ENCODE measurements at regions not wholly inside any gene's neighbourhood (a gene's known extent, or its start where the extent isn't known, plus 50 kb on each side); places are given as distances from the start of the nearest gene placed in this dataset.

DNA sequence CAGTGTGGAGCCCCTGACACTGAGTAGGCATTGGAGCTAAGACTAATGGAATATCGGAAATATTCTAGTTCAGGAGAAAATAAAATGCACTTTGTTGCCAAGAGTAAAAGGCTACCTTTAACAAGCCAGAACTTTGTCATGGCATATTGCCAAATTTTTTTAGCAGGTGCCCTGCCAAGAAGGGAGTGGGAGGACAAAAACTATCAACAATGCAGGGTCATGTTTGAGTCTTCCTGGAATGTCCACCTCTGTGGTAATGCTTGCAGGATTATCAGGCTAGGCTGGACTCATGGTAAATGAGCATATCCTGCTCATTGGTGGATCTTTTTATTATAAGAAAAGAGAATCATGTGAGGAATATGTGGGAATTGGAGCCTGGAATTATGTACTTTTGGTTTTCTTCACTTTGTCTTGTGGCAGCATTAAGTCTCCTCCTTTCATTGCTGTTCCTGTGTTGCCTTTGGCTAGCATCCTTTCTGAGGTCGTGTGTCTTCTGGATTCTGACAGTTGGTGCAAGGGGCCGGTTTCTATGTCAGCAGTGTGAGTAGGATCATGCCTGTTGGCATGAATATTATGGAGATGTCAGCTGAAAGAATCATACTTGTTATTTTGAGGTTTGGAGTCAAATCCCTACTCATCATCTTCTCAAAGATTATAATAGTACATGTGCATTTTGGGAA, 122.9 kb upstream of the SPRY2 start:
- DNase-seq (ENCODE audit: low read depth in 2 of 2): no peak

DNA sequence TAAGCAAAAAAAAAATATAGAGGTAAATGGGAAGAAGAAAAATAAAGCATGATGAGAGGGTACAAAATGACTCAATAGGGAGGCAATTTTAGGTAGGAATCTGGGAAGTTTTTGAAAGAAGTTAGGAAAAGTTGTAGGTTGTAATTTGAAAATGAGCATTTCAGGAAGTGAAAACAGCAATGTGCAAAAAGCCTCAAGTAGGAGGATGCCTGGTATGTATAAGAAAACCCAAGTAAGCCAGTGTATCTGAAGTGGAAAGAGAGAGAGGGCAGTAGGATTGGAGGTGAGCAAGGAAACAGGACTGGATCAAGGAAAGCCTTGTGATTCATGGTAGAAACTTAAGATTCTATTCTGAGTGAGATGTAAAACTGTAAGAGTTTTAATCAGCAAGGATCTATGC, 121.6 kb upstream of the SPRY2 start:
- no peak for DNase-seq (ENCODE audit: low read depth in 2 of 2)

DNA sequence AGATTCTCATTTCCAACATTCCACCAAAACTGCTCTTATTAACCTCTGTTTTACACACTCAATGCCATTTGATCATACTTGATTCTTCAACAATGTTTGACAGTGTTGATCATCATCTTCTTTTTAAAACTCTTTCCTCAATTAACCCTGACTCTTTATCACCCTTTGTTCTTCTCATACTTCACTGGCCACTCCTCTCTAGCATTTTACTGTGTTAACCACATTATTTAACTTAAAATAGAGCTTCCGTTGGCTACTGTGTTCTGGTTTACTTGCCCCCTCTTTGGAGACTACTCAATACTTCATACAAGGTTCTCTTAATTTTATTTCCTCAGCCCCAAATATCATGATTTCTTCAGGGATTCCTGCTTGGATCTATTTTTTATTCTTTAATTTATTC, 121.1 kb upstream of the SPRY2 start:
- no peak for DNase-seq (ENCODE audit: low read depth in 2 of 2)

DNA sequence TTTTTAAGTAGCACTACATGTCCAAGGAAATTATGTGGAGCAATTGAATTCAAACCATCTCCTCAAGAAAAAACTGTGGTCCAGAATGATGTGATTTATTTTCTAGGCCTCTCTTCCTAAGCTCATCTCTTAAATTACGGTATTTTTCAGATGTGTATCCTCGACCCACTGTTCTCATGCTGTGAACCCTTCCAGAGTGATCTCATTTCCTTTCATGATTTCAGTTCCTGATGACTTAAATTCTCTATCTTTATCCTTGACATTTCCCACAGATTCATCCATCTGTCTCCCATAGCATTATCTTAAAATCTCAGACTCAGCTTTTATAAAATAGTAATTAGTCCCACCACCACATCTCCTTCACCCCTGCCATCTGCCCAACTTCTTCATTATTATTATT, 117.6 kb upstream of the SPRY2 start:
- no peak for DNase-seq (ENCODE audit: low read depth in 2 of 2)

DNA sequence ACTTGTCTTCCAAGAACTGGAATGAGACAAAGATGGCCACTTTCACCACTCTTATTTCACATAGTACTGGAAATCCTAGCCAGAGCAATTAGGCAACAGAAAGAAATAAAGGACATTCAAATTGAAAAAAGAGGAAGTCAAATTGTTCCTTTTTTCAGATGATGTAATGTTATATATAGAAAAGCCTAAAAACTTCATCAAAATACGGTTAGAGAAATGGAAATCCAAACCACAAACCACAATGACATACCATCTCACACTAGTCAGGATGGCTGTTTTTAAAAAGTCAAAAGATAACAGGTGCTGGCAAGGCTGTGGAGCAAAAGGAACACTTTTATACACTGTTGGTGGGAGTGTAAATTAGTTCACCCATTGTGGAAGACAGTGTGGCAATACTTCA, 113.3 kb upstream of the SPRY2 start:
- DNase-seq (ENCODE audit: low read depth in 2 of 2): no peak

DNA sequence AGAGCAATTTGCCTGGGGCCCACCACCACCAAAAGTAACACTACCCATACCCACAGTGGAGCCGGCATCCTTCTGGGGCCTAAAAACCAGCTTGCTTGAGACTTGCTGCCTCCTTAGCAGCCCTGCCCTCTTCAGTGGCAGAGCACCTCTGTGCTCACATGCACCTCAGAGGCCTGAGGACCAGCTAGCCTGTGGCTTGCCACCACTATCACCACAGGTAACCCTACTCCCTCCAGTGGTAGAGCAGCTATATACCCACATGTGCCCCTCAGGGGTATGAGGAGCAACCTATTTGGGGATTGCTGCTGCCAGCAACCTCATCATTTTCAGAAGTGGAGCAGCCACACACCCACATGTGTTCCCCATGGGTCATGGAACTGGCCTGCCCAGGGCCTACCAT, 111.4 kb upstream of the SPRY2 start:
- DNase-seq (ENCODE audit: low read depth in 2 of 2): no peak

DNA sequence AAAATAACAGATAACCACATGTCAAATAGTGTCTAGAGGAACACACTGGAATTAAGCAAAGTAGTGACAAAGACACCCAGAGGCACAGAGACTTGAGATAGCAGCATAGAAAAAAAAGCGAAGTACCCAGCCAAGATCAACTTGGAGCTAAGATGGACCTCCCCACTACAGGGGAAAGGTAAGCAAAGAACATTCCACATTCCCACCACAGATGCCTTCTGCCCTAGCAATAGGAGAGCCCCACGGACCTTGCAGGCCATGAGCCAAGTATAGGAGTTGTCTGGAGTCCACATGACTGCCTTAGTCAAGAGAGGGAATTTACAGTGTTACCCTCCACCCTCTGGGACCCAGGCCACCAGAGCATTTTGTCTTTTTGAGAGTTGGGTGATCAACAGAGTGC, 110.7 kb upstream of the SPRY2 start:
- DNase-seq (ENCODE audit: low read depth in 2 of 2): no peak

DNA sequence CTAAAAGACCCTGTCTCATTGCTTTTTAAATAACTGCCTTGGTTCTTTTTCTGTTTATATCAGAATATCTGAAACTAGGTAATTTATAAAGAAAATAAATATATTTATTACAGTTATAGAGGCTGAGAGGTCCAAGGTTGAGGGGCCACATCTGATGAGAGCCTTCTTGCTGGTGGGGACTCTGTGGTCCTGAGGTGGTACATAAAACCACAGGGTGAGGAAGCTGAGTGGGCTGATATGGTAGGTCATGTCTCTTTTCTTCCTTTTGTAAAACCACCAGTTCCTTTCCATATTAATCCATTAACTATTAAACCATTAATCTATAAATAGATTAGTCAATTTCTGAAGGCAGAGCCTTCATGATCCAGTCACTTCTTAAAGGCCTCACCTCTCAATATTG, 109.5 kb upstream of the SPRY2 start:
- no peak for DNase-seq (ENCODE audit: low read depth in 2 of 2)

DNA sequence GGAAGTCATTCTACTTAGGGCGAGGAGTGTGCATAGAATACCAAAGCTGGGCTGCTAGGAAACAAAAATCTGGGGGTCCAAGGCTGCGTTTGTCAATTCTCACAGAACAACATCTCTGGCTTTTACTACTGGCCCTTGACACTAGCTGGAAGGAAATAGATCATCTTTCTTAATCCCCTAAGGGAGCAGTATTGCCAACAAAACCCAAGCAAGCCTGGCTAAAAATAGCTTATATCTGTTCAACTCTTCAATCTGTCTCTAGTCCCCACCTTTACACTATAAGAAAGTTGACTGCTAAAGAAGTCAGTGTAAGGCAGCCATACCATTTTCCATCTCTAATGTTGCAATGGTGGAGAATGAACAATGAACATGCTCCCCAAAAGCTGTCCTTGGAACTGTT, 107.8 kb upstream of the SPRY2 start:
- no peak for DNase-seq (ENCODE audit: low read depth in 2 of 2)

DNA sequence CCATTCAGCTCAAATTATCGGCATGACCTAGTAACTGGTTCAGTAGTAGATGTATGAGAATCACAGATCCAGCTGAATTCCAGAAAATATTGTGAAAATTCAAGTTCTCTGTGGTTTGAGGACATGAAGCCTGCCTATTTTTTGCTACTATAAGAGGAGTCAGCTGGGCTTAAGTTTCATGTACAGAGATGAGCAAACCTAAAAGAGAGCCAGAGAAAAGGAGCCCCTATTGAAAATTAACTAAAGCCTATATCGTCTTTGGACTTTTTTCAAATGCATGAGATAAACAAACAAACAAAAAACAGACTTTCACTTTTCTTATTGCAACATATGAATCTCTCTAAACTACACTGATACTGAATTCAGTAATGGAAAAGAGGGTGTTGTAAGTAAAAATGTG, 106.8 kb upstream of the SPRY2 start:
- DNase-seq (ENCODE audit: low read depth in 2 of 2): no peak

DNA sequence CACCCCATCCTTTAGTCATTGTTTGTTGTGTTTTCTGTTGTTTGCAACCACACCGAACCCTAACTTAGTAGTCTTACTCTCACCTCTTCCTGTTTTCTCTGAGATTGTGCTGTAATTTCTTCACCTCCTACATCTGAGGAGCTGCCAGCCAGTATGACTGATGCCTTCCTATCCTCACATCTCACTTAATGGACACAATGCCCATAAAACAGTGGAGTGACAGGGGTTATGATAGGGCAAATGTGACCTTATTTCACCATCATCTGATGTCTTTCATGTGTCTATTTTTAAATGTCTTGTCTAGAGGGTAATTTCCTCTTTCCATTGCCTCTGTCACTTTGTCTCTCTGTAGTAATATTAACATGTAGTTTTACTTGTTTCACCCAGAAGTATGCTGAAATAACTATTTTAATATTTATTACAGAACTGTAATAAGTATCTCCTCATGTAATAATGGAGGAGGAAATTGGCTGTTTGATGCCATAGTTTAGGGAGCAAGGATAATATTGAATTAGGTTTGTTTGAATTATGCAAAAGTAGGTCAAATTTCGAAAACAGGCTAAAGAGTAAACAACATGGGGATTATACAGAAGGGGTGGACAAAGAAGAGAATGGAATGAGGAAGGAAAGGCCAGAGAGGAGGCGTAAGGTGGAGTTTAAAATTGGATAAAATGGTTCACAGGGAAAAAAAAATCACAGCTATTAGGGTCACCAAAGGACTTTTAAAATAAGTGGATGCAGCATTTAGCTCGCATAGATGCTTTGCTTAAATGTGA, 103.5 kb upstream of the SPRY2 start:
- DNase-seq (ENCODE audit: low read depth in 2 of 2): no peak

DNA sequence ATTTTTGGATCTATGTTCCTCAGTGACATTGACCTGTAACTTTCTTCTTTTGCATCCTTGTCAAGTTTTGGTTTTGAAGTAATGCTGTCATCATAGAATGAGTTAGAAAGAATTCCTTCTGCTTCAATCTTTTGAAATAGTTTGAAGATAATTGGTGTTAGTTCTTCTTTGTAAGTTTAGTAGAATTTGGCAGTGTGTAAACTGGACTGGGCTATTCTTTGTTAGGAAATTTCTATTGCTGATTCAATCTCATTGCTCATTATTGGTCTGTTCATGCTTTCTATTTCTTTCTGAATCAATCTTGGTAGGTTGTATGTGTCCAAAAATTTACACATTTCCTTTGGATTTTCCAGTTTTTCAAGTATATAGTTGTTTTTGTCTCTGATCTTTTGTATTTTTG, 101.7 kb upstream of the SPRY2 start:
- no peak for DNase-seq (ENCODE audit: low read depth in 2 of 2)

DNA sequence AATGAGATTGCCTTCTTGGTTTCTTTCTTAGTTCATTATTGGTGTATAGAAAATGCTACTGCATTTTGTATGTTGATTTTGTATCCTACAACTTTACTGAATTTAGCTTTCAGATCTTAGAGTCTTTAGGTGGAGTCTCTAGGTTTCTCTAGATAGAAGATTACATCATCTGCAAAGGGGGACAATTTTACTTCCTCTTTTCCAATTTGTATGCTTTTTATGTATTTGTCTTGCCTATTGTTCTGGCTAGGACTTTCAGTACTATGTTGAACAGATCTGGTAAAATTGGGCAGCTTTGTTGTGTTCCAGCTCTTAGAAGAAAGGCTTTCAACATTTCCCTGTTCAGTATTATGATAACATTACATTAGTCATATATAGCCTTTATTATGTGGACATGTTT, 101.0 kb upstream of the SPRY2 start:
- DNase-seq (ENCODE audit: low read depth in 2 of 2): no peak

DNA sequence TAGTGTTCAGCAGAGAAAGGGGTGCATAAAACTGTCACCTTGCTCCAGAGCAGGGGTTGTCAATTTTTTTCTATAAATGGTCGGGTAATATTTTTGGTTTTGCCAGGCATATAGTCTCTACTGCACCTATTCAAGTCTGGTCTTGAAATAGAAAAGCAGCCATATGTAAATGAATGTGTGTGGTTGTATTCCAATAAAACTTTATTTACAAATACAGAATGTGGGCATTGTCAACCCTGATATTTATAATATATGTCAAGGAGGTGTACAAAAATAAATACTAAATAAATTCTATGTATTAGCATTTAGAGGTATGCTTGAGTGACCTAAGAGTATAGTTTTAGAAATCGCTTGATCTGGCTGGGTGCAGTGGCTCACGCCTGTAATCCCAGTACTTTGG, 97.6 kb upstream of the SPRY2 start:
- no peak for DNase-seq (ENCODE audit: low read depth in 2 of 2)

DNA sequence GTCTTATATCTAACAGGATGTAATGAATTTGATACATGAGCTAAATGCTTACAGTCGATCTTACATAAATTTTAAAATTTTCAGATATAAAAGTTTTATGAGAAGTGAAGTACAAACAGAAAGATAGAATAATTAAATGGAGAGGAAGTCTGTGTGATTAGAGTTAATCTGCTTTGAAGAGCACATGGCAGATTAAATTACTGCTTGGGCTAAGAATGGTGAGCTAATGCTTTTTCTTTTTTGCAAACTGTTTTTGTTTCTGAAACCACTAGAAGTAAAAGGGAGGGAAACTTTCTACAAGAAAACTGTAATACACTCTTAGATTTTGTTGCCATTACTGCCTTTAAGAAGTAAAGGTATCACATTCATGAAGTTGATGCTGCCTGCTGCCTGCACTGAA, 96.3 kb upstream of the SPRY2 start:
- DNase-seq (ENCODE audit: low read depth in 2 of 2): no peak

DNA sequence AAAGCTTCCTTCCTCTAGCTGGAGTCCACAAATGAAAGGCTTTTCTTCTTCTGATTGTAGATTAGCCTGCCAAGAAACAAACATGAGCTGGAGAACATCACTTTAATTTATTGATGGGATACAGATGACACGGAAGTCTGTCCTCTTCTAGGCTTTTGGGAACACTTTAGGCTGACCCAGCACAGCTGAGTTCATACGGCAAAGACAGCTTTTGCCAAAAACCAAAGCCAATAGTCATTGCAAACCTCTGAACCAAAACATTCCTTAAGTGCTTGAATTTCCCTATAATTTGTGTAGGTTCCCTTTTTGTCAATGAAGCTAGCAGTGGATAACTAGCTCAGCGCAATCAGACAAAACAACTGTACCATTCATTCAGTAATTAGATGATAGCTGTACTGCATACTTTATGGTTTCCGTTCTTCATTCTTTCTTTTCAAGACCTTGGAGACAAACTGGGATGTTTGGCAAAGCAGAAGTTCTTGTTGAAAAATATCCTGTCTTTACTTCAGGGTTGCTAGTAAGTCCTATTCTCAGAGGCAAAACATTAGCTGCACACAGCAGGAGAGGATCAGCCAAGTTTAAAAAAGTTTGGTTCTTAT, 95.7 kb upstream of the SPRY2 start:
- no peak for DNase-seq (ENCODE audit: low read depth in 2 of 2)

DNA sequence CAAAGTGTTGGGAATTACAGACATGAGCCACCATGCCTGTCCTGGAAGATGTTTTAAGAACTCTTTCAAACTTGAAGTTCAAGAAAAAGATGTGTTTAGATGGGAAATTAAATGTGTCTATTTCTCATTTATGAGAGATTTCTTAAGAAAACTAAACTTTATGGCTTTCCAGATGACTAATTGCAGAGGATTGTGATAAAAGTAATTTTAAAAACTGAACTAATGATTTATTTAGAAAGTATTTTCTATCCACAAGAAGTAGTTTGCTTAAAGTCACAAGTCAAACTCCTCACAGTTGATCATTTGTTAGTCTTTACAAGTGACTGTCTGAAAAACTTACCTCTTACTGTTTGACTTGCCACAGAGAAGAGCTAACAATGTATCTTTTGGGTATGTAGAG, 89.6 kb upstream of the SPRY2 start:
- DNase-seq (ENCODE audit: low read depth in 2 of 2): no peak

DNA sequence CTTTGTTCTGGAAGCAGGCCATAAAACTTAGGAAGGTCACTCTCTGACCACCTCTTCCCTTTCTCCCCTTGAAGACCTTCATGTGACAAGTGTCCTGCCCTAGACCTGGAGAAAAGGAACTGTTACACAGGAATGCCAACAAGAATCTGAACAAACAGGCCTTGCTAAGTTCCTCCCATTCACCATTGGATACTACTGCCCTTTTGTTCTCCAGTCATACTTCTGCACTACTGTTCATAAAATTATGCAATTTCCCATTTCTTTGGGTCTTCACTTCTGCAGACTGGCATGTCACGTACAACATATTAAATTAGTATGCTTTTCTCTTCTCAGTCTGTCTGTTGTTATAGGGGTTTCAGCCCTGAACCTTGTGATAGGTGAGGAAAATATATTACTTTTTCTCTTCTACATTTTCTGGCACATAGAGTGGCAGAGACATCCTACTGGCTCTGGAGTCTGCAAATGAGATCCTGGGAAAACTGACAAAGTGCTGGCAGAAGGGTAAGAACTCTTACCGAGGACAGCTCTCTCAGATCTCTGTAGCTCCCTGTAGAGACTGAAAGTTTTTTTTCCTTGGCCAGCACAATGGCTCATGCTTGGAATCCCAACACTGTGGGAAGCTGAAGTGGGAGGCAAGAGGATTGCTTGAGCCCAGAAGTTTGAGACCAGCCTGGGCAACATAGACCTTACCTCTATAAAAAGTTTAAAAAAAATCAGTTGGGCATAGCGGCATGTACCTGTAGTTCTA, 87.6 kb upstream of the SPRY2 start:
- no peak for DNase-seq (ENCODE audit: low read depth in 2 of 2)

DNA sequence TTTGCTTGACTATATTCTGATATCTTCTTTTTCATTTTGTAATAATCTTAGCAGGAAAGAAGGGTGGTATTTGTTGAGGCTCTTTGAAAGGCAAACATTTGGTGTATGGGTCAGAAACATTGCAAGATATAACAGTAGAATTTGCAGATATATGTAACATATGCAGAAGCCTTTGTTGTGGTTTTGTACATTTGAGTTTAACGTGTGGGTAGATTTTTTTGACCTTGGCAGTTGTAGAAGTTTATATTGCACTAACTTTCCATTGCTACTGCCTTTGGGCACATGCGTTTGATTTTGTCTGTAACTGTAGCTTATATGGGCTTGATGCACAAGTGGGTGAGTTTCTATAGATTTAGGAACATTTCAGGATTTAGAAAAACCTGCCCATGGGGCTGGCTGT, 78.5 kb upstream of the SPRY2 start:
- no peak for DNase-seq (ENCODE audit: low read depth in 2 of 2)

DNA sequence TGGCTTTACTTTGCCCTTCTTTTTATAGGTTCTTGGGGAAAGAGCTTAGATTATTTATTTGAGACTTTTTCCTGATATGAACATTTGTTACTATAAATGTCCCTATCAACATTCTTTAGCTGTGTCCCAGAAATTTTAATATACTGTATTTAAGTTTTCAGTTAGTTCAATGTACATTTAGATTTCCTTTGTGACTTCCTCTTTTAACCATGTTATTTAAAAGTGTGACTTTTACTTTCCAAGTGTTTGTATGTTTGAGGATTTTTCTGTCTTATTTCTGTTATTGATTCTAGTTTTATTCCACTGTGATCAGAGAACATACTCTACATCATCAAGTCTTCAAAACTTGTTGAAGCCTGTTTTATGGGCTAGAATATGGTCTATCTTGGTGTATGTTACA, 72.7 kb upstream of the SPRY2 start:
- DNase-seq (ENCODE audit: low read depth in 2 of 2): no peak

DNA sequence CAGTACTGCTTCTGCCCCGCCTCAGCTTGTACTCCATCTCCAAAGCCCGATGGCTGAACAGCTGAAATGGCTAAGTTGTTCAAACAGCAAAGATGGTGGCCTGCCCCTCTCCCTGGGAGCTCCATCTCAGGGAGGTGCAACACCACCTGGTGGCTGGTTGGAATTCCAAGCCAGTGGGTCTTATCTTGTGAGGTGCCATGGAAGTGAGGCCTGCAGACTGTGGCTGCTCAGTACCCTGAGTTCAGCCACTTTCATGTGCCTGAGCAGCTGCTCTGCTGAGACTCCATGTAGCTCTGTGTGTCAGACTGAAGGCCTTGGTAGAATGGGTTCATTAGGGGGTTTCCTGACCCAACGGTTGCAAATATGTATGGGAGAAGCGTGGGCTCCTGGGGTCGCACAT, 67.3 kb upstream of the SPRY2 start:
- no peak for DNase-seq (ENCODE audit: low read depth in 2 of 2)

DNA sequence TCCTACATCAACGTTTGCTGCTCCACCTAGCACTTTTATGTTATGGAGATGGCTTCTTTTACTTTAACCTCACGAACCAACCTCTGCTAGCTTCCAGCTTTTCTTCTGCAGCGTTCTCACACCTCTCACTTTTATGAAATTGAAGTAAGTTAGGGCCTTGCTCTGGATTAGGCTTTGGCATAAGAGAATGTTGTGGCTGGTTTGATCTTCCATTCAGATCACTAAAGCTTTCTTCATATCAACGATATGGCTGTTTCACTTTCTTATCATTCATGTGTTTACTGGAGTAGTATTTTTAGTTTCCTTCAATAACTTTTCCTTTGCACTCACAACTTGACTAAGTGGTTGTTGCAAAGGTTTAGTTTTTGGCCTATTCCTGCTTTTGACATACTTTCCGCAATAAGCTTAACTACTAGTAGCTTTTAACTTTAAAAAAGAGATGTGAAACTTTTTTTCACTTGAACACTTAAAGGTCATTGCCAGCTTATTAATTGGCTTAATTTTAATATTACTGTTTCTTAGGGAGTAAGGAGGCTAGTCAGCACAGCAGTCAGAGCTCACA, 60.0 kb upstream of the SPRY2 start:
- no peak for DNase-seq (ENCODE audit: low read depth in 2 of 2)

Data from stimulated activated CD4-positive, alpha-beta T cell treated with anti-CD3 and anti-CD28 coated beads, Interleukin-4, amount 100 ng/mL, for 48 hours (primary cell).